ENCODE measurements at regions not wholly inside any gene's neighbourhood (a gene's known extent, or its start where the extent isn't known, plus 50 kb on each side); places are given as distances from the start of the nearest gene placed in this dataset.

GRCh38 chr22:22798716-22799115, 88.9 kb upstream of the IGLL5 start:
- H3K79me2 ChIP-seq (ENCODE audit: insufficient read depth, low read length) = no peaks in the 10 kb centered on the region
- Mint-ChIP-seq H3K4me1 (peaks cover 0 to 6% of the 10 kb centered on the region in 2 experiments; a peak in 2 of 4 replicates), H3K4me3 (no peak overlapping the region), H3K36me3 (ENCODE audit: insufficient read depth in 1 of 3, low read depth in 3 of 3) (no peaks in the 10 kb centered on the region), H3K9me3 (no peaks in the 10 kb centered on the region), H3K27ac (no peak overlapping the region), H3K27me3 (ENCODE audit: low read depth) (peaks cover 100% of the 10 kb centered on the region)
- no peak overlapping the region for H3K18ac ChIP-seq (ENCODE audit: insufficient read length, low read depth, low read length)
- H4K8ac ChIP-seq (replicated peaks; ENCODE audit: insufficient read length, low read depth, low read length) = no peak overlapping the region
- no peaks in the 10 kb centered on the region for H3K9me3 ChIP-seq (ENCODE audit: control insufficient read depth, low read depth, low read length)
- no peaks in the 10 kb centered on the region for H3K79me1 ChIP-seq (ENCODE audit: insufficient read depth, low read depth, low read length, poor library complexity, severe bottlenecking)
- no peak overlapping the region for H3K27ac ChIP-seq (ENCODE audit: insufficient read length, low read depth, low read length)
- no peak overlapping the region for H2BK20ac ChIP-seq (ENCODE audit: low read depth, low read length, poor library complexity, severe bottlenecking)
- no peak overlapping the region for H2BK12ac ChIP-seq (ENCODE audit: insufficient read length, low read depth, low read length)
- H3K14ac ChIP-seq (ENCODE audit: insufficient read depth, low read length) = no peak overlapping the region
- H2AK5ac ChIP-seq (ENCODE audit: insufficient read length, low read length) = no peak overlapping the region
- H4K91ac ChIP-seq (ENCODE audit: insufficient read length, low read depth, low read length) = no peak overlapping the region
- H2BK120ac ChIP-seq (ENCODE audit: low read depth, low read length, poor library complexity, severe bottlenecking) = no peak overlapping the region
- H3K4me2 ChIP-seq (ENCODE audit: insufficient read depth, insufficient read length, low read length) = no peak overlapping the region
- no peak overlapping the region for H3K56ac ChIP-seq (ENCODE audit: insufficient read length, low read depth, low read length)
- H2BK15ac ChIP-seq (ENCODE audit: low read depth, low read length) = no peak overlapping the region
- H3K27me3 ChIP-seq (ENCODE audit: insufficient read depth, low read length) = peaks cover 12% of the 10 kb centered on the region; the same call in 1 of the 2 replicates
- WGBS (ENCODE audit: extremely low coverage, insufficient read length, low lambda C conversion rate) = no CpG with 5 or more reads among the region's 1 CpG
- H3K4ac ChIP-seq (ENCODE audit: low read depth, low read length) = no peak overlapping the region
- no peak overlapping the region for H3T11ph ChIP-seq (ENCODE audit: low read length)
- no peak overlapping the region for H3K23ac ChIP-seq (ENCODE audit: insufficient read length, low read depth, low read length)
- no peaks in the 10 kb centered on the region for H3K4me1 ChIP-seq (ENCODE audit: insufficient read depth, low read length)
- H4K20me1 ChIP-seq (ENCODE audit: control insufficient read depth, insufficient read depth, insufficient read length) = no peaks in the 10 kb centered on the region
- no peak overlapping the region for H2BK5ac ChIP-seq (ENCODE audit: insufficient read length, low read length)
- no peak overlapping the region for H4K5ac ChIP-seq (ENCODE audit: insufficient read length, low read depth, low read length)
- no peak overlapping the region for H2AFZ ChIP-seq (ENCODE audit: low read length)
- no peak for TF ChIP-seq CTCF (conservative IDR thresholded peaks at IDR 0.05)
- no peaks in the 10 kb centered on the region for H3K23me2 ChIP-seq (ENCODE audit: insufficient read length, low read depth, low read length, poor library complexity, severe bottlenecking)
- no peak overlapping the region for H3K9ac ChIP-seq (ENCODE audit: extremely low read depth, insufficient read length, low read length)
- no peak for DNase-seq
